HG02571 (cell line): ENCODE measurements at regions not wholly inside any gene's neighbourhood (a gene's known extent, or its start where the extent isn't known, plus 50 kb on each side); places are given as distances from the start of the nearest gene placed in this dataset.
"Not testable (repeated sequence)": the region's sequence is repeated elsewhere in the genome, so short reads cannot be mapped to it uniquely, and the experiment has no call there.

Experiments used
- ATAC-seq: cut with Tn5 transposase; IDR thresholded peaks from one replicate; pipeline ENCODE4 v1.9.1; 2021; ENCODE audit warnings: mild to moderate bottlenecking, moderate library complexity; ENCODE audit not compliant: unreplicated experiment

DNA sequence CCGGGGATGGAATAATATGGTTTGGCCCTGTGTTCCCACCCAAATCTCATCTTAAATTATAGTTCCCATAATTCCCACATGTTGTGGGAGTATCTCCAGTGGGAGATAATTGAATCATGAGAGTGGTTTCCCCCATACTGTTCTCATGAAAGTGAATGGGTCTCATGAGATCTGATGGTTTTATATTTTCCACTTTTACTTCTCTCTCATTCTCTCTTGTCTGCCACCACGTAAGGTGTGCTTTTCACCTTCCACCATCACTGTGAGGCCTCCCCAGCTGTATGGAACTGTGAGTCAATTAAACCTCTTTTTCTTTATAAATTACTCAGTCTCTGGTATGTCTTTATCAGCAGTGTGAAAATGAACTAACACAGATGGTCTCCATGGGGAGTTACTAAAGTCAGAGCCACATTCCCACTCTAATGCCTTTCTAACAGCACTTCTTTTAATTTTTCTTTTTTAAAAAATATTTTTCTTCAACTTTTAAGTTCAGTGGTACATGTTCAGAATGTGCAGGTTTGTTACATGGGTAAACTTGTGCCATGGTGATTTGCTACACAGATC is 306.6 kb downstream of the DTHD1 start:
- ATAC-seq, result no peak

DNA sequence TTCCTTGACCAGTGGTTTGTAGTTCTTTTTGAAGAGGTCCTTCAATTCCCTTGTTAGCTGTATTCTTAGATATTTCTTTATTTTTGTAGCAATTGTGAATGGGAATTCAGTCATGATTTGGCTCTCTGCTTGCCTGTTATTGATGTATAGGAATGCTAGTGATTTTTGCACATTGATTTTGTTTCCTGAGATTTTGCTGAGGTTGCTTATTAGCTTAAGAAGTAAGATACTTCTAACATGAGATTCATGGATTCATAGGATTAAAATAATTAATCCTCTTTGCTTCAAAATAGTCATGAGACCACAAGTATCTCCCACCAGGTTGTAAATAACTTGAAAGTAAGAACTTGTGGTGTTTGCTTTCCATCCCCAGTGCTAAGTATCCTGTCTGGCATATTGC is 308.9 kb downstream of the DTHD1 start:
- ATAC-seq, result no peak

DNA sequence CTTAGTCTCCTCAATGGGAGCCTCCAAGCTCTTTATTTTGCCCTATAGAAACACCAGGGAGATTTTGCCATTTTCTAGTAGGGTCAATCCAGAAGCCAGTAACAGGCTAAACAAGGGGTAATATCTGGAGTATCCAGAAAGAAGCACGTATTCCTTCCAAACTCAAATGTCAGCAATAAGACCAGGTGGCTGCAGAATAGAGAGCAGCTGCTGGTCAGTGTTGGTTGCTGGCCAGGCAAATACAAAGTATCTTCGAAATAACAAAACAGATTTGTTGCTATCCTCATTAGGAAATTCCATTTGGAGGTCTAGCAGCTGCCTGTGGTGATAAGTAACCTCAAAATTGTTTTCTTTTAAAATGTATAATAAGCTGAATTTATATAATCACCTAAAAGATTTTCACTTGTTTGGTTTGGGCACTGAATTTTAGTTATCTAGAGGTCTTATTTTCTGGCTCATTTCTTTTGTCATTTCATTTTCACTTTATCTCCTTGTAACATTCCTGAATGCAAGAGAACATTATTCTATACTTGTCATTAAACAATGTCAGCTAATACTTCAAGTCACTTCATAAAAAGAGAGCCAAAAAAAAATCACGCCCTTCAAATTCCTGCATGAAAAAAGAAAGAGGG is 320.6 kb downstream of the DTHD1 start:
- ATAC-seq, result no peak

DNA sequence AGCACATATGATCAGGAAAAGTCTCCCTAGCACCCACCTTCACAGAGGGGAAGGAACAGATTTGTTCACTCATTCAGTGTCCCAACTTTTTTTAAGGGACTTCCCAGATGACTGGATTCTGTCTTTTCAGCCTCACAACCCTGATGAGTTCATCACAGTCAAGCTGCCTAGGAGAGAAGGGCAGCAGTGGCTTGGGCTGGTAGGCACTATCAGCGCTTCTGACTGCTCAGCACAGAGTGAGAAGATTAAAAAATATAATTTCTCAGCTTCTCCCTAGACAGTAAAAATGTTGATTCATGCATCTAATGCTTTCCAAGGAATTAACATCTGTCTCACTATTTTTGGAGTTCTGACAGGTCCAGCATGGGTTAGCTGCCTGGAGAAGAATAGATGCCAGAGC is 328.2 kb downstream of the DTHD1 start:
- ATAC-seq, result no peak

DNA sequence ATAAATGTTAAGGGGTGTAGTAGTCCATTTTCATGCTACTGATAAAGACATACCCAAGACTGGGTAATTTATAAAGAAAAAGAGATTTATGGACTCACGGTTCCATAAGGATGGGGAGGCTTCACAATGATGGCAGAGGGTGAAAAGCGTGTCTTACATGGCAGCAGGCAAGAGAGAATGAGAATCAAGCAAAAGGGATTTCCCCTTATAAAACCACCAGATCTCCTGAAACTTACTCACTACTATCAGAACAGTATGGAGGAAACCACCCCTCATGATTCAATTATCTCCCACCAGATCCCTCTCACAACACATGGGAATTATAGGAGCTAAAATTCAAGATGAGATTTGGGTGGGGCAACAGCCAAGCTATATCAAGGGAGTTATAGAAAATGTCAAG is 329.2 kb downstream of the DTHD1 start:
- ATAC-seq, result no peak

DNA sequence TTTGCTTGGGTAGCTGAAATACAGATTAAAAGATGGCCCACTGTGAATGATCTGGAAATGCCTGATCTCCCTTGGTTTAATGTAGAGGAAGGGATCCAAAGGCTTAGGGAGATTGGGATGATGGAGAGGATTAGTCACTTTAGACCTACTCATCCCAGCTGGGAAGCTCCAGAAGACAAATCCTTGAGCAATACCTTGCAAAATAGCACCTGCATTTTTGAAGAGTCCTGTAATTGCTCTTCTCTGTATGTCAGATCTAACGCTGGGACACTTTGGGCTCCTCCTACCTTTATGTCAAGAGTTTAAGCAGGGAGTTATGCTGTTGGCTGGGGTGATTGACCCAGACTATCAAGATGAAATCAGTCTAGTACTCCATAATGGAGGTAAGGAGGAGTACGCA is 331.7 kb downstream of the DTHD1 start:
- not testable (repeated sequence) for ATAC-seq

DNA sequence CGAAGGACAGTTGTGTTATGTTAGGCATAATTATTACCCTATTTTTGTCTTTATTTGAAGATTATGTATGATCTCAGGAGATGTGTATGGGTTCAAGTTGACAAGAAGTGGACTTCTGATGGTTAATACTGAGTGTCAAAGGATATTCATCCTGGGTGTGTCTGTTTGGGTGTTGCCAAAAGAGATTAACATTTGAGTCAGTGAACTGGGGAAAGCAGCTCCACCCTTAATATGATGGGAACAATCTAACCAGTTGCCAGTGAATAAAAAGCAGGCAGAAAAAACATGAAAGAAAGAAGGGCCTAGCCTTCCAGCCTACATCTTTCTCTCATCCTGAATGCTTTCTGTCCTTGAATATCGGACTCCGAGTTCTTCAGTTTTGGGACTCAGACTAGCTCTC is 332.6 kb downstream of the DTHD1 start:
- no peak for ATAC-seq

DNA sequence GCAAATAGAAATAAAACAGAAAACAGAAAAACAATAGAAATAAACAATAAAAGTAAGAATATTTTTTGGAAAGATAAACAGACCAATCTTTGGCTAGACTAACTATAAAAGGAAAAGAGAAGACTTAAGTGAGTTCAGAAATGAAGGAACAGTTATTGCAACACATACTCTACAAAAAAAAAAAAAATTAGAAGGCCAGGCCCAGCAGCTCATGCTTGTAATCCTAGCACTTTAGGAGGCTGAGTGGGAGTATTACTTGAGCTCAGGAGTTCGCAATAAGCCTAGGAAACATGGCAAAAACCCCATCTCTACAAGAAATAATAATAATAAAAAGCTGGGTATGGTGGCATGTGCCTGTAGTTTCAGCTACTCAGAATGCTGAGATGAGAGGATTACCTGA is 336.7 kb downstream of the DTHD1 start:
- ATAC-seq, result no peak

DNA sequence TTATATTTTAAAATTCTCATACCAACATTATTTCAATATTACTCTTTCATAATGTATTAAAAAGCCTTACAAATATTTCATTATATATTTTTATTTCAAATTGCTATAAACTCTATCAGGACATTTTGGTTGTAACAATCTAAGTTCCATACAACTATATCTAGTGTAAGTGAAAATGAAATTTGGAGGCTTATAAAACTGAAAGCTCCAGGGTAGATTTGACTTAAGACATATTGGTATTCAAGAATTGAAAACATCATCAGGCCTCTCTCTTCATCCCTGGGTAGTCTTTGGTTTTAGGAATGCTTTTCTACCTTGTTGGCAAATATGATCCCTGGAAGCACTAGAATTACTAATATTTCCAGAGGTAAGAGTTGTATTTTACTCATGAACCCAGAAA is 342.6 kb downstream of the DTHD1 start:
- no peak for ATAC-seq

DNA sequence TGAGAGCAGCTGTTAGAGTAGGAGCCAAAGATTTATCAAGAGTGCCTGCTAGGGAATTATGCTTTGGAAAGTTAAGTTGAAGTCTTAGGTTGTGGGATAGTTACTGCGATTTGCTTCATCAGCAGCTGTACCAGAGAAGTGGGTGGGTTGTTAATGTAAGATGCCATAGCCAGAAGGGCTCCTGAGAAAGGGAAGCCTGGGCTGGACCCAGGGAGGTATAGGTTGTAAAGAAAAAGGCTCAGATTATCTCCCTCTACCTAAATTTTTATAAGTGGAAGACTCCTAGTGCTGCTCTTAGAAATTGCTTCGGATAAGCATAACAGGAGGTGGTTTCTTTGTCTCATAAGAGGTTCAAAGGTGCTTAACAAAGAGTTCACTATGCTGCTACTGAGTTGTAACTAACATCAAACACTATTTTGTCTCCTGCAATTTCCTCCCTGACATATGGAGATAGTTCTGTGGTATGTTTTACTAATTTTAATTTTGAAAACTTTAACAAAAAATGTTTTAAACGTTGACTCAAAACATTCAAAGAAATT is 356.9 kb downstream of the DTHD1 start:
- no peak for ATAC-seq

DNA sequence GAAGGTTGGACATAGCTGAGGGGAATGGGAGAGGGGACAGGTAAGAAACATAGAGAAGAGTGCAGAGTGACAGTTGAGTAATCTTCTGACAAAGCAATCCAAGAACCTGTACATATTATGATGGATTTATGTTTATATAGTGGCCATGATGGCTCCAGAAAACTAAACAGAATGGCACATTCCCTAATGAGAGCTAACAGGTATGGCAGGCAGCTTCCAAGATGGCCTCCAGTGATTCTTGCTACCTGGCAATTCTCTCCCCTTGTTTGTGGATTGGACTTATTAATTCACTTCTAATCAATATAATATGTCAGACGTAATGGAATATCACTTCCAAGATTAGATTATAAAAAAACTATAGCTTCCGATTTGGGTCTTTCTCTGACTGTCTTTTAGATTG is 359.5 kb downstream of the DTHD1 start:
- ATAC-seq, result no peak

DNA sequence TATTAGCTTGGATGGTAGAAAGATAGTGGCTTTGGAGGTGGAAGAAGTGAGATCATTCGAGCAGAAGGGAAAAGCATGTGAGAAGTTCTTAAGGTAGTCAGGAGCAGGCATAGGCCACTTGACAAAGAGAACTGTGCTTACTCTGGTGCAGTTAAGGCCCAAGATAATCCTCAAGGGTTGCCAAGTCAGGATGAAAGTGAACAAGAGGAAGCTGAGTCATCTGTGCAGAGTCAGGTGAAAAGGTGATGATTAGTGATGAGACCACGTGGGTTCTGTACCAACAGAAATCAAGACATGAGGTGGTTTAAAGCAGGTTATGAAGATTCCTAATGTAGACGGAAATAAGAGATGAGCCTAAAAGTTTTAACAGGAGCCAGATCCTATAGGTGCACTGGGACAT is 369.8 kb downstream of the DTHD1 start:
- peak; percentile 94 for ATAC-seq

DNA sequence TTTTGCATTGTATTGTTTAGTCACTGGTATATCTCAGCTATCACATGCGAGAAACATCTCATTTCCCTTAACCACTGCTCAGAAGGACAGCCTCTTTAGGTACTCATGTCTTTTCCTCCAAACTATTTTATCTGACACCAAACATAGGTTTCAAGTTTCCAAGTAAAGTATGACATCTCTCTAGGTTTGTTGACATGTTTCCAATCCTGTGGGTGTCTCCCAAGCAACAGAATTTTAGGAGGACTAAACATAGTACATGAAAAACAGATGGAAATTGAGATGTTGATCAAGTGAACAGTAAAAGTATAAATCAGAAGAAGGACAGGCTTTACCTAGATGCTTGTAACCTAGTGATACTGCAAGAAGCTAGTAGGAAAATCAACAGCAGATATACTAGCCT is 371.4 kb downstream of the DTHD1 start:
- no peak for ATAC-seq

DNA sequence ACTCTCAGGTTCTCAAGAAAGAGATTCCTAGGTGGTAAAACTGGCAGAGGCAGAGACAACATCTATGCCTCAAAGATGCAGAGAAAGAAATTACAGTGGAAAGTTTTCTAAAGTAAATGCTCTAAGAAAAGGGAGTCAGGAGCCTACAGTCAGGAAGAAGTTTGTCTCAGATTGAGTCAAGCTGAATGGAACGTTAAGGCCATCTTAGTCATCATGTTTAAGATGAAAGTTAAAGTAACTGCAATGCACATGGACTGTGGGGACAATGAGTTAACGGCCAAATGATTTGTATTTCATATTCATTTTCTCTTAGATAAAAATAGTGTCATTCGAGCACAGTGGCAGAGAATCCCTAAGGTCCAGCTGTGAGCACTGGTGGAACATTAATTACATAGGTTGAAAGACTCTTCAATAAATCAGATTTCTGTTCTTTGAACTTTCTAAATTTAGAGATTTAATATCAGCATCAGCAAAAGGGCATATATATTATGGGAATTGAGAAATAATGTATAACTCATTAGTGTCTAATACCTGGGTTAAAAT is 384.6 kb downstream of the DTHD1 start:
- no peak for ATAC-seq

DNA sequence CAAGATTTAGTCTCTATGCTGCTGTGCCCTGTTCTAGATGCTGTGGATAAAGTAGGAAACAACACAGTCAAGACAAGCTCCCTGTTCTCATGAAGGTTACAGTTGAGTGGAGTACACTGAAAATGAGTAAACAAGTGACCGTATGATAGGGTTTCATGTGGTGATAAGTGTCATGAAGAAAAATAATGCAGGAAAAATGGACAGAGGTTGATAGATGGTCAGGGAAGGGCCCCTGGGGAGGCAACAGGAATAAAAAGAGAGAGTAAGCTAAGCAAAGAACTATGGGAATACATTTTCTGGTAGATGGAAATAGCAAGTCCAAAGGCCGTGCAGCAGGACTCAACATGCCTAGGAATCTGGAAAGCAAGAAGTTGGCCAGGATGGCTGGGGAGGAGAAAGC is 394.0 kb downstream of the DTHD1 start:
- no peak for ATAC-seq

DNA sequence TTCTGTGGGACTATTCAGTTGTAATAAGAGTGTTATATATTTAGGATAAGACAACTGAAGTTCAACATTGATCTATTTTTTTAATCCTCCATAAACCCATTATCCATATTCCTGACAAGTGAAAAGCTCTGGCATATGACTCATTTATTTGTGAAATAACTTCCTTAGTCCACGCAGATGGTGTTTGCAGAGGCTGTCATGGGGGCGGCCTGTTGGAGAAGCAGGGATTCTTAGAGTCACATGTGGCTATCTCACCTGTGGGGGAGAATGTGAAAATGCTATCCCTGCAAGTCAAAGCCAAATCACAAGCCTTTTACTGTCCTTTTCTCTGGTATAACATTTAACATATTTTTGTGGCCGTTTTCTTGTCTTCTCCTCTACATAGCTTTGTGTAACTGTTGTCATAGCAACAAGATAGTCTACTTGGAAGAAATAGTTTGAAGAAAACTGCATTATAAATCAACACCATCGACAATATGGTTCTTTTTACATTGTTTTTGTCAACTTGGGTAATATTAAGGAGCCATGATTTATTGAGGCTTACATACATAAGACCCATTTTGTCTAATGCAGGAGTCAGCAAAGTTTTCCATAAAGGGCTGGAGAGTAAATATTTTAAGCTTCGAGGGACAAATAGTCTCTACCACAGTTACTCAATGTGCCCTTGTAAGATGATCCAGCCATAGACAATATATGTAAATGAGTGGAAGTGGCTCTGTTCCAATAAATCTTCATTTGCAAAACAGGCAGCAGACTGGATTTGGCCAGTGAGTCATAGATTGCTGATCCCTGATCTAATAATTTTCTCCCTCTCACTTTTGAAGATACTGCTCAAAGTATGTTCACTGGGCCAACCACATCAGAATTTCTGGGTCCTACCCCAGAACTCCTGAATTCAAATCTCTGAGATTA is 395.0 kb downstream of the DTHD1 start:
- ATAC-seq, result no peak

DNA sequence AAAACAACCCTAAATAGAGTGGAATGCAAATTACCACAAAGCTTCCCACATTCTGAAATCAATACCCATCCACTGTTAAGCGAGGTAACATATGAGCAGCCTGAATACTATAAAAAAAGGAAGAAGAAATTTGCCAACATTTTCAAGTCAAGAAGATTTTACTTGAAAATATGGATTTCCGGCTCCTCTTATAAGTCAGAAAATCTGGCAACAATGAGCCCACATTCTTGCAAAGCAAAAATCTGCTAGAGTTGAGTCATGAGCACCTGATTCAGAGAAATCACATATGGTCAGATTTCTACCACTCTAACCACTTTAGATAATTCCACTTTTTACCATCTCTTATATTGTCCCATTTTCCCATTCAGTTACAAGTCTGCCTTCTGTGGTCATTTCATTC is 395.7 kb downstream of the DTHD1 start:
- ATAC-seq, result no peak

DNA sequence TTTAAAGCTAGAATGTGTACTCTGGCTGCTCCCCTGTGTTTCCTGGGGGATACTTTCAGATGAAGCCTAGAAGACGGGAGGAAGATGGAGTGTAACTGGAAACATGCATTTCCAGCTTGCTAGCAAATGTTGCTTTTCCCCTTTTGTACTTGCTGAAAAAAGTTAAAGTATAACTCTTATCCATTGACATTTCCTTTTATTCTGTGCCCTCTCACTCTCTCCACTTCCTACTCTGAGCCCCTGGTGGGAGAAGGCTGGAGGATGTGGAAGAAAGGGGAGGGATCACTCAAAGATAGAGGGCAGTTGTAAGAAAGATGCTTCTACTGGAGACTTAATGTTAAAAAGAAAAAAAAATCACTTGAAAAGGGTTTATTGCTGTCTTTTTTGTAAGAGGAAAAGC is 396.5 kb downstream of the DTHD1 start:
- ATAC-seq, result no peak

DNA sequence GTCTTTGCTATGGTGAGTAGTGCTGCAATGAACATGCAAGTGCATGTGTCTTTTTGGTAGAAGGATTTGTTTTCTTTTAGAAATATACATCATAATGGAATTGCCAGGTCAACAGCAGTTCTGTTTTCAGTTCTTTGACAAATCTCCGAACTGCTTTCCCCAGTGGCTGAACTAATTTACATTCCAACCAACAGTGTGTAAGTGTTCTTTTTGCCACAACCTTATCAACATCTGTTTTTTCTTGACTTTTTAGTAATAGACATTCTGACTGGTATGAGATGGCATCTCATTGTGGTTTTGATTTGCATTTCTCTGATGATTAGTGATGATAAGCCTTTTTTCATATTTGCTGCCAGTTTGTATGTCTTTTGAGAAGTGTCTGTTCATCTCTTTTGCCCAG is 406.3 kb downstream of the DTHD1 start:
- no peak for ATAC-seq

DNA sequence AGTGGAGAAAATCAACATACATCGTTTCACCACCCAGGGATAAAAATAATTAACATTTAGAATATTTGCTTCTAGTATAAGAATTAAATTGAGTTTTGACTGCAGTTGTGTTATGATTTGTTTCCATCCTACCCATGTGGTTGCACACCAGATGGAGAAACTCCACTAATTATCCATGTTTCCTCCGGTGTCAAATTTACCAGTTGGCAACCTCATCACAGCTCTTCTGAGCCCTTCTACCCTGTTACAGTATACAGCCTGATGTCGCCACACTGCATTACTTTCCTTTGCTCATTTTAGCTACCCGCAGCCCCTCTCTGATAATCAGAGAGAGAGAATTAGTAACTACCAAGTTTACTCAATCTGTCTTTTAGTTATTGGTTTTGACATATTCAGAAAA is 411.2 kb downstream of the DTHD1 start:
- no peak for ATAC-seq

DNA sequence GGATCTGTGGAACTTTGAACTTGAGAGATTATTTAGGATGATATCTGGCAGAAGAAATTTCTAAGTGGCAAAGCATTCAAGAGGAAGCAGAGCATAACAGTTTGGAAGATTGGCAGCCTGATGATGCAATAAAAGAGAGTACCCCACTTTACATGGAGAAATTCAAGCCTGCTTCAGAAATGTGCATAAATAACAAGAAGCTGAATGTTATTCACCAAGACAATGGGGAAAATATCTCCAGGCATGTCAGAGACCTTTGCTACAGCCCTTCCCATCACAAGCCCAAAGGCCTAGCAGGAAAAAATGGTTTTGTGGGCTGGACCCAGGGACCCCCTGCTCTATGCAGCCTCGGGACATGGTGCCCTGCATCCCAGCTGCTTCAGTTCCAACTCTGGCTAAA is 420.8 kb downstream of the DTHD1 start:
- ATAC-seq, result no peak

DNA sequence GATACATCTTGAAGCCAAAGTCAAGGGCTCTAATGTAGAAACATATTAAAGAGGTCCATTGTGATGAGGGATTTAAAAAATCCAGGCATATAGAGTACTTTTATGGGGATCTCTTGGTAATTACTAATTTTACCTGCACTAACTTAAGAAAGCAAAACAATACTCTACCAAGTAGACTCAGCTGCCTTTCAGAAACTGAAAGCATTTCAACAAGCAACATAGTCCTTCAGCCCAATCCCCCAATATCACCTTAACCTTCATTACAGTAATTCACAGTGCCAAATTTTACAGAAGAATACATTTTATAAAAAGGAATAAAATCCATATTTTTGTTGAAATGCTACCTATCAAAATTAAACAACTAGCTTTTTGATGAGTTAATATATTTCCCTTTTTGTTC is 422.9 kb downstream of the DTHD1 start:
- ATAC-seq, result no peak
